NT2/D1 (cell line): ENCODE measurements at regions not wholly inside any gene's neighbourhood (a gene's known extent, or its start where the extent isn't known, plus 50 kb on each side); places are given as distances from the start of the nearest gene placed in this dataset.

Source experiments
- SUZ12 ChIP-seq: IDR thresholded peaks from 2 replicates; pipeline ENCODE4 v1.6.1; 2011; ENCODE audit not compliant: insufficient read length, insufficient read depth; ENCODE audit errors: extremely low read depth
- YY1 ChIP-seq: IDR thresholded peaks from 2 replicates; pipeline ENCODE4 v1.6.1; 2011; ENCODE audit not compliant: insufficient read length, insufficient read depth
- ZNF274 ChIP-seq: IDR thresholded peaks from 2 replicates; pipeline ENCODE4 v1.6.1; 2011; ENCODE audit warnings: mild to moderate bottlenecking, low read depth, low read length

GRCh38 chr3:80241791-80242190 lies 474.0 kb upstream of the ROBO1 start:
- no peak for TF ChIP-seq ZNF274
- no peak for TF ChIP-seq SUZ12
- no peak for TF ChIP-seq YY1
